HG03558 (cell line): ENCODE measurements at regions not wholly inside any gene's neighbourhood (a gene's known extent, or its start where the extent isn't known, plus 50 kb on each side); places are given as distances from the start of the nearest gene placed in this dataset.

Source experiments
- ATAC-seq: cut with Tn5 transposase; IDR thresholded peaks from one replicate; pipeline ENCODE4 v1.9.1; 2021; ENCODE audit warnings: moderate number of reproducible peaks; ENCODE audit not compliant: unreplicated experiment; ENCODE audit errors: extremely low read depth

DNA sequence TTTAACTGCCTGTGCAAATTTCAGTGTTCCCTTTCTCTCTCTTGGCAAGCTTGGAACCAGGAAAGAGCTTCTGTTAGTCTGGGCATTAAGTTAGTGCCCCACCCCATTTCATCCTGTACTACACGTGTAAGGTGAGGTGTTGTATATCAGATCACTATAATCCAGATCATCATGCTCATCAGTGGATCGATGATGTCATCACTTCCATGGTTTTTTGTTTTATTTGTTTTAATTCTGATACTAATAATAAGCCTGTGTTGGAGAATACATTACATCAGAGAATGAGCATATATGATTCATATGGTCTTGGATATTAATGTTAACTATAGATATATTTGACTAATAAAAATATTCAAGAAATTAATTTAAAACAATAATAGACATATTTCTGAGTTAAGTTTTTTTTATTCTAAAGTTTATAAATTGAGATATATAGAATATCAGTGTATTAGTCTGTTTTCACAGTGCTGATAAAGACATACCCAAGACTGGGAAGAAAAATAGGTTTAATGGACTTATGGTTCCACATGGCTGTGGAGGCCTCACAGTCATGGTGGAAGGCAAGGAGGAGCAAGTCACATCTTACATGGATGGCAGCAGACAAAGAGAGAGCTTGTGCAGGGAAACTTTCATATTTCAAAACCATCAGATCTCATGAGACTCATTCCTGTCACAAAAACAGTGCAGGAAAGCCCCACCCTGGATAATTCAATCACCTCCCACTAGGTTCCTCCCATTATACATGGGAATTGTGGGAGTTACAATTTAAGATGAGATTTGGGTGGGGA, 588.3 kb upstream of the B3GALT2 start:
- ATAC-seq = no peak

DNA sequence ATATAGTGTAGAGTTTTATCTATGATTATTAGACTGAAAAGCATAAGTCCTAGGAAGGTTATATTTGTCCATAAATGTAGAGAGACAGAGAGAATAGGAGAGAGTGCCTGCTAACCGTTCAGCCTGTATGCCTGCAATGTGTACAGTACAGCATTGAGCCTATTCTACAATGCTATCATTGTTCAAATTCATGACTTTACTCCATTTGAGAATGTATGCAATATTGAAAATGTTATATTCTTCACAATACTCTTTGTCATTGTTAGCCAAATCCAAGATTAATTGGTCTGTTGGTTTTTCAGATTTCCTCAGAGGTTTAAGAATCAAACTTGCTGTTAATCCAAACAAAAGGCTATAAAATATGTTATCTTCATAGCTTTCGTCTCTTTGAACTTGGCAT, 585.2 kb upstream of the B3GALT2 start:
- no peak for ATAC-seq

DNA sequence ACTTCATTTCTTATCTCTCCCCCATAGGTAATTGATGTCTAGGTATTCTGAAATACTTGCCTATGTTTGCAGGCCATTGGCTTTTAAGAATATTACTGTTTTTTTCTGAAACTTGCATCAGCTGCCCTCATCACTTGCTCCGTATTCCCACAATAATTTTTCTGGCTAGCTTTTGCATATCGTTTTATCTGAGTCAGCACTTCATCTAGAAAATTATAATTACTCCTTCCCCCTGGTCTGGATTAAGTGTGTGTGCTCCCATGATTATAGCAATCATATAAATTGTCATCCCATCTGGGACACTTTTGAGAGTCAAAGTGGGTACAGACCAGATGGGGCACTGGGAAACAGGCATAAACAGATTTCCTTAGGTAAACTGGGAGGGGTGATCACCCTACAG, 583.2 kb upstream of the B3GALT2 start:
- no peak for ATAC-seq

DNA sequence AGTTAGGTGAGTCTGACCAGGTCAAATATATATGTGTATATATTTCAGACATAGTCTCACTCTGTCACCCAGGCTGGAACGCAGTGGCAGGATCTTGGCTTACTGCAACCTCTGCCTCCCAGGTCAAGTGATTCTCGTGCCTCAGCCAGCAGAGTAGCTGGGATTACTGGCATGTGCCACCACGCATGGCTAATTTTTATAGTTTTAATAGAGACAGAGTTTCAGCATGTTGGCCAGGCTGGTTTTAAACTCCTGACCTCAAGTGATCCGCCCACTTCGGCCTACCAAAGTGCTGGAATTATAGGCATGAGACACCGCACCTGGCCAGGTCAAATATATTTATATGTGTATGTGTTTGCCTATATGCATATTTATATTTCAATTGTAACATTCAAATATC, 581.5 kb upstream of the B3GALT2 start:
- no peak for ATAC-seq

DNA sequence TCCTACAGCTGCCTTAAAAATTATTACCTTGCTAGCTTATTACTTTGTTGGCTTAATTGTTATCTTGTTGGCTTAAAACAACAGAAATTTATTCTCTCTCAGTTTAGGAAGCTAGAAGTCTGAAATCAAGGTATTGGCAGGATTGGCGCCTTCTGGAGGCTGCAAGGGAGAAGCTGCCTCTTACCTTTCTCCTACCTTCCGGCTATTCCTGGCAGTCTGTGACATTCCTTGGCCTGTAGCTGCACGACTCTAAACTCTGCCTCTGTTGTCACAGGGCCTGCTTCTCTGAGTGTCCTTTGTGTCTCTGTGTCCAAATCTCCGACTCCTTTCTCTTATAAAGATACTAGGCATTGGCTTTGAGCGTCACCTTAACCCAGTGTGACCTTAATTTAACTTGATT, 579.9 kb upstream of the B3GALT2 start:
- no peak for ATAC-seq

DNA sequence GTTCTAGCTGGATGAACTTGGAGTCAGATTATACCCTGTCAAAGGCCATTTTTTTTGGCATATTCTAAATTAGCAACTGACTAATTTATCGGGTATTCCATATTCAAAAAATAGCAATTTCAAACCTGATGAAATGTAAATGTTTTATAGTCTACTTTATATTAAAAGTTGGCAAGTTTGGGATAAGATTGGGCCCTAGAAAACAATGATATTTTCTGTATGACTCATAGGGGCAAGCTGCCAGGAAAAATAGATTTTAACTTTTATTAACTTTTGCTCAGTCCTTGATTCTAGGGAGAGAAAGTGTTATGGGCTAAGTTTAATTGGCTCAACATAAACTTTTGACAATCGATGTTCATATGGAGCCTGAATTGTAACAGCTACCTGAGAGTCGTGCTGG, 576.9 kb upstream of the B3GALT2 start:
- no peak for ATAC-seq

DNA sequence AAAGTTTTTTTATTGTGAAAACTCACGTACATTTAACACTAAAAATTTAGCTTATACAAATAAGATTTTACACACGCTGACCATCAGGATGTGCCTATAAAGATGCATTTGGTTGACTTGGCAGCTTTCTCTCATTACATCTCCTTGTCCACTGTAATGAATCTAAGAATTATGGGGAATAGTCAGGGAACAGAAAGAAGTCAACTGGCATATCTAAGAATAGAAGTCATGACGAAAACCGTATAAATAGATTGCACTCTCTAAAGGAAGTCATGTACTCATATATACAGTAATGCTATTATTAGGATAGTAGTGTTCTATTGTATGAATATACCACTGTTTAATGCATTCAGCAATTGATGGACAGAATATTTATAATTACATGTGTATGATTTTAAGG, 575.8 kb upstream of the B3GALT2 start:
- no peak for ATAC-seq

DNA sequence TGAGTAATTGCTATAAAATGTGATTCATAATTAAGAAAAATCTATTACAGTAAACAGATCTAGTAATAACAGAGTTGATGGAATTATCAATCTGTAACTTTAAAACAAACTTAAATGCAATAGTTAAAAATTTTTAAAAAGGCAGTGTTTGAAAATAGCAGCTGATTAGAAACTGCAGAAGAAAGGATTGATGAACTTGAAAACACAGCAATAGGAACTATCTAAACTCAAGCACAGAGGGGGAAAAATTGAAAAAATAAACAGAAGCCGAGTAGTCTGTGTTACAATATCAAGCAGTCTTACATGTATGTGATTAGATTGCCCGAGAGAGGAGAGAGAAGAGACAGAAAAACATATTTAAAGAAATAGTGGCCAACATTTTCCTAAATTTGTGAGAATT, 569.0 kb upstream of the B3GALT2 start:
- no peak for ATAC-seq

DNA sequence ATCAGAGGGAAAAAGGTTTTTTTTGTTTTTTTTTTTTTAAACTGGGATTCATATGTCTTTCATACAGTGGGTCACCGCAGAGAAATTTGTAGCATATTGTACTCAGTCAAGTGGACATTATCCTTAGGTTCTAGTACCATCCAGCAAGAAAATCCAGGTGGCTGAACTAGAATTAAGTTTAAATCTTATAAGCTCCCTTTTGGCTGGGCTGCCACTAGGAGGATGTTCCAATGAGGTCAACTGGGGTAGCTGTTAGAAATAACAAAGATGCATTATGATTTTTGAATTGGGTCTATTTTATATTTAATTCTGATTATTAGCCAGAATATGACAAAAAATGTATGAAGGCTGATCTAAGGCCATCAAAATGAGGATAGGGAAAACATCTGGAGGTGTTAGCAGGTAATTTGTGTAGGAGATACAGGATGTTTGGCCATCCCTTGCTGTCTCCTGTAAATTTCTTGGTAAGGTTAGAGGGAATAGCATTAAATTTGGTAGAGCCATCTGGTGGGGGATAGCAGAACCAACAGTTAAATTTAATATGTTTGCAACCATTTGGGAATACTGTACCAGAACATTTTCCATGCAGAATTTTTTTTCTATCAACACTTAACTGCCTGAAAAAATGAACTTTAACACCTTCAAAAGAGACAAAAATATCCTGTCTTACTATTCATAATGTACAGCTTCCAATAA, 568.5 kb upstream of the B3GALT2 start:
- ATAC-seq = no peak

DNA sequence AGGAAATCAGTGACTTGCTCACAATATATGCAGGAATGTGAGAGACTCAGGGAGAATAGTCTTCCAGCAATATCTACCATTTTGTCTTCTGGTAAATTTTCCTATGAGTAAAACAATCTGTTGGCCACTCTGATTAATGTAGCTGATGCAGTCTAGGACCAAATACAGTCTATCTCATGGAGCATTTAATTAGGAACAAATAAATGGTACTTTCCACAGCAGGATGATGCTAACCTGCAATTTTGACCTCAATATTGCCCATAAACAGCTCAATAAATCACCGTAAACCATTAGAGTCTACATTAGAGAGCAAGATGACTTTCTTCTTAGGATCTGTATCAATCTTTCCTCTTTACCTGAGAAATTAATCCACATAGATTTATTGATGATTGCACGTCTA, 567.7 kb upstream of the B3GALT2 start:
- no peak for ATAC-seq

DNA sequence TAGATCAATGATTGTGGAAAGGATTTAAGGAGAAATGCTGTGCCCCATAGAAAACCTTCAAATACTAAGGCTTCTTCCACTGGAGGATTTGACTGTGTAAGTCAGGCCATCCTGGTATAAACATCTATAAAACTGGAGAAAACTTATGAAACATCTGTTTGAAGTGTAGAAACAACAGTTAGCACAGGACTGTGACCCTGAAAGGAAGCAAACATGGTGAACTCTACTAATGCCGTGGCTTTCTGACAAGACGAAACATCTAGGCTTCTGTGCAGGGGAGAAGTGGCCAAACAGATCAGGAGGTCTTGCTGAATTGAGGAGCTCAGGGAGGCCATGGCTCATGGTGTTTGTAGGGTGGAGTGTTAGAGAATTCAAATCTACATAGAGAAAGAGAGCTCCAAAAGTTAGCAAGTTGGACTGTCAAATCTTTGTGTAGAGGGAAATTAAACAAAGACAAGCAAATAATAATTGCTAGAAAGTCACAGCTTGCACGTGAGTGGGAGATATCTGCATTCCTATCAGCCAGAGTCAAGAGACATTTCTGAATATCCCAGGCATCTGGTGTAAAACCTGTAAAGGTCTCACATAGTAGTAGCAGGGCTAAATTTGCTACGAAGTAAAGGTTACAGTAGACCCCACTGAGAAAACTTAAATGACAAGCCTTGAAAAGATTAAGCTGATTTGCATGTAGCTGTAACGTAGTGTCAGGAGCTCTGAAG, 566.8 kb upstream of the B3GALT2 start:
- ATAC-seq = no peak

DNA sequence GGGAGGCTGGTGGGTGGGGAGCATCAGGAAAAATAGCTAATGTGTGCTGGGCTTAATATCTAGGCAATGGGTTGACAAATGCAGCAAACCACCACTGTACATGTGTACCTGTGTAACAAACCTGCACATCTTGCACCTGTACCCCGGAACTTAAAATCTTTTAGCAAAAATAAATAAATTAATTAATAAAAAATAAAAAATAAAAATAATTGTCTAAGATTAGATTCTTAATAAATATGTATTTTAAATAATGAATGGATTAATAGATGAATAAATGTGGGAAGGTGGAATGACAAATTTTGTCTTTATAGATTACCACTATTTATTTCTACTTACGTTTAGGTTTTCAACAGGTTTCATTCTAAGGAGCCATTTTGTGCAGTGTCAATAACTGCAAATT, 563.5 kb upstream of the B3GALT2 start:
- no peak for ATAC-seq

DNA sequence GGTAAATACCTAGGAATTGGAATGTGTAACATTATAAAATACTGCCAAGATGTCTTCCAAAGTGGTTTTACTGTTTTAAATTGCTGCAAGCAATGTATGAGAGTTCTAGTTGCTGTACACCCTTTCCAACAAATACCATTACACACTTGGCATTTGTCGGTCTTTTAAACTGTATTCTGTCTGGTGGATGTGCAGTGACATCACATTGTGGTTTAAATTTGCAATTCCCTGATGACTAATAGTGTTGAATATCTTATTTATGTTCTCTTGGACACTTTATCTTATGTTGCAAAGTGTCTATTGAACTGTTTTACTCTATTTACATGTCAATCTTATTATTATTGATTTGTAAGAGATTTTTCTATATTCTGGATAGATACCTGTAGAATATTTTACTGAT, 561.2 kb upstream of the B3GALT2 start:
- no peak for ATAC-seq

DNA sequence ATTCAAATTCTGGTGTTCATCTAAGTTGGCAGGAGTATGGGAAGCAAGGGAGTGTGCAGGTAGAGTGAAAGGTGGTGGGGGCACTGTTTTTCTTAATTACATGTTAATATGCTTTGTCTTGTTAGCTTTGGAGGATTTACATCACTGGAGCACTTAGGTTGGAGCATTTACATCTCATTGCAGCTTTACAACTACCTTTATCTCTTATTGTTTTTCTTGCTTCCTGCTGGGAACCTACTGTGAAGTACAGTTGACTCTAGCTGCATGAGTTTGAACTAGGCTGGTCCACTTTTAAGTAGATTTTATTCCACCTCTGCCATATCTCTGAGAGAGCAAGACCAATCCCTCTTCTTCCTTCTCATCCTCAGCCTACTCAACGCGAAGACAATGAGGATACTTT, 554.8 kb upstream of the B3GALT2 start:
- no peak for ATAC-seq

DNA sequence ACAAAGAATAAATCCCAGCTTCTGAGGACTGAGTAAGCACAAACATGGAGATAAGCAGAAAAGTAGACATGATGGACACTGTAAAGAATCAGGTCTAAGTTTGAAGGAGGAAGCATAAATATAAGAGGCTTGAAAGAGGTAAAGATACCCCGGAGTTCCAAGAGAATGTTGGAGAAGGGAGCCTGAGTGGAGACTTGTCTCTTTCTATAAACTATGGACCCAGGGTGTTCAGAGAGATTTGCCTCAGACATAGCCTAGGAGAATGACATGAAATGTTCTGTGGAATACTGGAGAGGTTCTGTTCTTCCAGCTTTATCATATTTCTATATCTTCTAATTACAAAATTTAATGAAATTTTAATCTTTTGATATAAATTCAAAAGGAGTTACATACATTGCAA, 554.3 kb upstream of the B3GALT2 start:
- no peak for ATAC-seq

DNA sequence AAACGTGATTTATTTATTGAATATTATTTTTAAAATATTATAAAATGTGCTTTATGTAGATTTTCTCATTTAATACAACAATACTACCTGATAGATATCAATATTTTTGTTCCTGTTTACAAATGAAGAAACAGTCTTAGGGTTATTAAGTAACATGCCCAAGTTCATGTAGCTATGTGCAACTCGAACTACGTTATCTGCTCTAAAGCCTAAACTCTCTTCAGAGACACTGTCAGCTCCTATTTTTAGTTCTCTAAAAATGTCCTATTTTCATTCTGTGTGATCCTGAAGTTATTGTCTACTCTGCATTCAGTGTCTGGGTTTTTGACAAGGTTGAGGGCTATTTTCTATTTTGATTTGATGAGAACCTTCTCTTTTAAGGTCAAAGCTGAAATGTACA, 550.1 kb upstream of the B3GALT2 start:
- no peak for ATAC-seq

DNA sequence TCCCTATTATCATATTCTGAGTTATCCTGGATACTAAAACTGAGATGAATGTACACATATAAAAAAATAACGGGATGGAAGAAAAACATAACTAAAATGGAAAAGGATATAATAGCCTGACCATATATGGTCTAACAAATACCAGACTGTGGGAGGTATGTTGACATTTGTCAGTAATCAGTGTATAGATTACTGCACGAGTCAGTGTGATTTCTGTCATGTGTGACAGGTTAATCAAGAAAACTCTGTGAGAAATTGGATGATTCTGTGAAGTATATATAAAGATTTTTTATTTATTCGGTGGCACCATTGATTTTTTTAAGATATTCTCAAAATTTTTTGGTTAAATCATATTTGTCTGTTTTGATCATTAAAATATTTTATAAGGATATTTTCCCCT, 547.3 kb upstream of the B3GALT2 start:
- ATAC-seq = no peak

DNA sequence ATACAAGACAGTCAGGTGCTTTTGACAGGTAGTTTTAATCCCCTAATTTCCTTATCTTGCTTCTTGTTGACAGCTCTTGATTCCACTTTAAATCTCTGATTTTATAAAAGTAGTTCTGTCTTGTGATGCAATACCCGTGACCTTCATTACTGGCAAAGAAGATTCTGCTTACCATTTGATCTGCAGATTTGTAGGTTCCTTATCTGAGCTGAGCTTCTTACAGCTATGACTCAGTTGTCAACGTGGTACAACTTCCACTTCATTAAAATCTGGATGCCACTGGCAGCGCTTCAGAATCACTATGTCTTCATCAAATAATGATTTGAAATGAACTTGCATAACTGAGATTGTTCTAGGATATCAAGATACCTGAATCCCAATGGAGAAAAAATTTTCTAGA, 543.6 kb upstream of the B3GALT2 start:
- no peak for ATAC-seq

DNA sequence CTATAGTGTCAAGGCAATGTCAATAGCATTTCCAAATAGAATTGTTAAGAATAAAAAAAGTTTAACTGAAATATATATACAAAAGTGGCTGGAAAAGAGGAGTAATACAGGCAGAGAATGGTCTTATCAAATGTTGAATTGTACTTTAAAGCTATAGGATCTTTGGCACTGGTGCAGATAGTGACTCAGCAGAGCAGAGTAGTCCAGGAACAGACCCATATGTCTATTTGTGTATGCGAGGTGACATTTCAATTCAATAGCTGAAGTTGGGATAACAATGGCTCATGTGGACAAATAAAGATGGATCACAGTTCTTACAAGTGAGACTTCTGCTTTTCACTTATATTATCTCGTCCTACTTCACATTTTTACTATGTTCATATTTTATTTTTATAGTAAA, 543.0 kb upstream of the B3GALT2 start:
- ATAC-seq = no peak

DNA sequence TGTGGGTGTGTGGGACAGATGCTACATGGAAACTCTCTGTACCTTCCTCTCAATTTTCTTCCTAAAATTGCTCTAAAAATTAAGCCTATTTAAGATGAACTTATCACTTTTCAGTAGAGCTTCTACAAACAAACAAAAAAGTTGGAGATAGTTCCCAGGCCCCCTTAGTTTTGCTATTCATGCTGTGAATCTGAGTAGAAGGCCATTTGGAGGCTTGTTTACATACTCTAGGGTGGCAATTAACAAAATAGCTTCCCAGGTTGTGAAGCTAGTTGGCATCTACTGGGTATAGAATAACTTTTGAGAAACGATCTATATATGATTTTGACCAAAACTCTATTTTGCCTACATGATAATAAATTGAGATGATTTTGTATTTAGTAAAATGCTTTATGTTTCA, 541.4 kb upstream of the B3GALT2 start:
- ATAC-seq = no peak

DNA sequence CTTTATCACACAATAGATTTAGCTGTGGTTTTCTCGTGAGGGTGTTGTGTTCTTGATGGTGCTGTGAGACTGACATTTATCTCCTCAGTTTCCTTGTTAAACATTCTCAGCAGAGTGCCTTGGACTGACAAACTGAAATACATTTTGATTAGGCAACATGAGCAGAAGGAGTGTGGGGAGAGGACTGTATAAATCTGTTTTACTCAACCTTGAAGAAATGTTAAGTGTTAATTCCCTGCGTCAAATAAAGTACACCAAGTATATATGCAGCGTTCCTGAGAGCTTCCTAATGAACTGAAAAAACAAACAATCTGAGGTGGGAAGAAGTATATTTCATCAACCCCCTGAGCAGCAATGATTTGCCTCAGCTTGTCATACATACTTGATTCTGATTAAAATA, 540.3 kb upstream of the B3GALT2 start:
- ATAC-seq = no peak
